Renal cortical epithelial cell (primary cell): ENCODE measurements at regions not wholly inside any gene's neighbourhood (a gene's known extent, or its start where the extent isn't known, plus 50 kb on each side); places are given as distances from the start of the nearest gene placed in this dataset.

Source experiments
- DNase-seq: peaks from one replicate; pipeline ENCODE4 v3.0.0-alpha.2; 2011; ENCODE audit warnings: low read depth

DNA sequence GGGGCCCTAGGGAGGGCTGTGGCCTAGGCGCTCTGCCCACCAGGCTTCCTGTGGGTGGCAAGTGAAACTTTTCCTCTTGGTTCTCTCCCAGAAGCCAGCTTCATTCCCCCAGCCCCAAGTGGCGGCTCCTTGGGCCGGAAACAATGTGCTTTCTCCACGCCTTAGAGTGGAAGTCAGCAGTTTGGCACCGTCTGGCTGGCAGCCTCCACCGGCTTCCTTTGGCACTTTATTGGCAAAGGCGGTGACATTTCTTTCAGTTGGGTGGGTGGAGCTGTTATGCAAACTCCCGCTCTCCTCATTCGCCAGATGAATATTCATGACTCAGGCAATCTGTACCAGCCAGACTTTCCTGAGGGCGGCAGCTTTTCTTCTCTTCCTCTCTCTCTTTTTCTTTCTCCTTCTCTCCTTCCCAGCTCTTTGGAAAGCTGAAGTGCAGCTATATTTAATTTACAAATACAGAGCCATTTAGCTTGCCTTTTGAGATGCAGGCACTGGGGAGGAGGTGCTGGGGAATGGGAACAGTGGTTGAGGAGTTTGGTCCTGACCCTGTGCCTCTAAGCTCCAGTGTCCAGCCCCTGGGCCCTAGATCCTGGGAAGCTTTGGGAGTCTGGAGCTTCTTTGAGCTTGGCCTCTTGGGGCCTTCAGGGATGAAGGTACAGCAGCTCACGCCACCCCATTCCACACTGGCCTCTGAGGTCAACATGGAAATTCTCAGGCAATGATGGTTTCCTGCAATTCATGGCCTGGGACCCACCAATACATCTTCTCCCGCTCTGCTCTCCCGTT is 67.8 kb upstream of the POU3F1 start:
- no peak for DNase-seq

DNA sequence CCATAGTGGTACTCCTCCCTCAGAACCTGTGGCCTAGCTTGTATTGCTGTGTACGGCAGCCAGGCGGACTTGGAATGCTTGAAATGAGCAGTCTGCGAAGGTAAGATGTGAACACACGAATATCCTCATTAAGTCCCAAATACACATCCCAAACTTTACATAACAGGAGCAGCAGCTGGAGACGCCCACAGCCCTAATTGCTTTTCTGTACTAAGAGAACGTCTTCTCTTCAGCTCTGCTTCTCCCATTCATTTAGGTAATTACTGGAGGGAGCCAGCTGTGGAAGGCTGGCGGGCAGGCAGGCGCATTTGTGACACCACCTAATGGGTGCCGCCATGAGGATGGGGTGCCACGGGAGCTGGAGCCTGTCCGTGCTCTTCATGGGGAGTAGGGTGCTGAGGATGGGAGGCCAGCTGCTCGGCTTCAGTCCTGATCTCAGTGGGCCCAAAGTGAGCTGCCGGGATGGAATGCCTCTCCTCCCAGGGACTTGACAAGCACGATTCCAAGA is 66.6 kb upstream of the POU3F1 start:
- DNase-seq: no peak

GRCh38 chr1:38111589-38111988 is 65.0 kb upstream of the POU3F1 start:
- no peak for DNase-seq

- DNase-seq: no peak
Measured at GRCh38 chr1:38105267-38105666, 58.7 kb upstream of the POU3F1 start.

GRCh38 chr1:38102636-38103035 is 56.0 kb upstream of the POU3F1 start:
- no peak for DNase-seq

DNA sequence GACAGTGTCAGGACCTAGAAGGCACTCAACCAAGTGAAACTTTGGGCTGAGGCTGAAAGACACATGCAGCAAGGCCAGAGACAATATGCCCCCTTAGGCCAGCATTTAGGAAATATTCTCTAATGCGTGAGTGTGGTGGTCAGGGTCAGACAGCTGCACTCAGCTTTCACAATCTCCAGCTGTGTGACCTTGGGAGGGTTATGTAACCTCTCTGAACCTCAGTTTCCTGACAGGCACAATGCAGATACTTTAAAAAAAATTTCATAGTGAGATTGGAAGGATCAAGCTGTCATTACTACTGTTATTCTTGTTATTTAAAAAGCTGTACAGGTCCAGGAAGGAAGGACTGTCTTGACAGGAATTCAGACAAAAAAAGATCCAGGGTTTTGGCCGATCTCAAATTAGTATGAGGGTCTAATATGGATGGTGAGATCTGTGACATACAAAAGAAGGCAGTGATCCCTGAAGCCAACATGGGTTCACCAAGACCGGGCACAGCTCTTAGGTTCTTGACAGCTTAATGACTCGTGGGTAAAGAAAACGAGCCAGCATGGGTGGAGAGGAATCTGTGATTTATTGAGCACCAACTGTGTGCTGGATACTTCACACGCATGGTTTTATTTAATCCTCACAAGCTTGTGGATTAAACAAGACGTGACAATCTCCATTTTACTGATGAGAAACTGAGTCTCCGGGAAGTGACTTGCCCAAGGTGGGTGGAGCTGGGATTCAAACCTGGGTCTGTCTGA is 54.6 kb upstream of the POU3F1 start:
- DNase-seq: no peak

- DNase-seq: no peak
Measured at GRCh38 chr1:38098101-38098847, 51.7 kb upstream of the POU3F1 start.

DNA sequence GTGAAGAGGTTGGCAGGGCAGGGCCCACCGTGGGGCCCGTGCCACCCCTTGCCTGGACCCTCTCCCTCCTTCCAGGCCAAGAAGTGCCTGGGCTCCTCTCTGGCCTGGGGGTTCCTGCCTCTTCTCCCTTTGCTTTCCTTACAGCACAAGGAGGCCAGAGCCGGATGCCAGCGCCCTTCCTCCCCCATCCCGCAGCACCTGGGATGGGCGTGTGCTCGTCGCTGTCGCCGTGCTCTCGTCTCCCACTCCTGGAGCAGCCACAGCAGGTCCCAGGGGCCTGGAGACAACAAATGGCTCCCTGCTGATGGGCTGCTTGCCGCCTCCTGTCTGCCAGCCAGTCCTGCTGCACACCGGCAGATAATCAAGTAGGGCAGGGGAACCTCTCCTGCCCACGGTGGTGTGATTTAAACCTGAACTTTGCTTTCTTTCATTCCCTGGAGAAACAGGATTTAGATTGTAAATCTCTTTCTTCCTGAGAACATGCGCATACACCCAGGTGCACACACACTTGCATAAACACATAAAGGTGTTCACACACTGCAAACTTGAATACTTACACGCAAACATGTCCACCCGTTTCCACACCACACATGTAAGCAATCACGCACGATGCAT is 50.8 kb upstream of the POU3F1 start:
- DNase-seq: no peak
